Ovary (tissue), 3 donors: ENCODE measurements at regions not wholly inside any gene's neighbourhood (a gene's known extent, or its start where the extent isn't known, plus 50 kb on each side); places are given as distances from the start of the nearest gene placed in this dataset.

Source experiments
- POLR2A ChIP-seq: fragments of 450-650 bp; IDR thresholded peaks from one replicate; pipeline ENCODE4 v1.6.1; 2017; ENCODE audit warnings: antibody characterized with exemption, mild to moderate bottlenecking, moderate library complexity
- TF ChIP-seq, protein P1 (sequence below), 3 donors: fragments of 450-650 bp in 2 of 3; fragments of 200-600 bp in 1 of 3; IDR thresholded peaks; one replicate each; pipeline versions ENCODE4 v1.5.1 to v1.8.0; 2016 to 2022; ENCODE audit warnings: antibody characterized with exemption in 3 of 3, mild to moderate bottlenecking in 1 of 3
- donor health status: DM: no; HTN: no; CAD: no.

DNA sequence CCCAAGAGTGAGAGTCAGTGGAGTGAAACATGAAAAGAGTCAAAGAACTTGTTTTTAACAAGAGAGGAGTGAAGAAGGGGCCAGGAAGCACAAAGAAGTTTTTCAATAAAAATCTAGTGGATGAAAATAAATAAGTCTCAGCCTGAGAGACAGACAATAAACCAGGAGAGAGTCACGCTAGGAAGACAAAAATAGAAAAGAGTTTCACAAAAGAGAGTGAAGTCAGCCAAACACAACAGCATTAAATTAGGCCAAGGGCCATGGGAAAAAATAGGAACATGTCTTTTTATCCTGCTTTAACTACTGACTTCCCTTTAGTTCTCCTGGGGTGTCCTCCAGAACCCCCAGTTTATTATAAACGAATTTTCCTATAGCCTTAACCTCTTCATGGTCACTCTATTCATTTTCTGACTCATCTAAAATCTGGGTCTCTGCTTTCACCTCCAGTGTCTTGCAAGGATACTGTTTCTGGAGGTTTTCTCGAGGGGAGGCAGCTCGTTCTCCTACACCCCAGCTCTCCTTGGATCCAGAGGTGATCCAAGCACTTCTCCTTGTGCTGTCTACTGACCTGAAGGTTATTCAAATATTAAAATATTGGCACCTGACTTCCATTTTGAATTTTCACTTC lies 571.5 kb upstream of the PPP2R3A start:
- TF ChIP-seq, protein P1, sequence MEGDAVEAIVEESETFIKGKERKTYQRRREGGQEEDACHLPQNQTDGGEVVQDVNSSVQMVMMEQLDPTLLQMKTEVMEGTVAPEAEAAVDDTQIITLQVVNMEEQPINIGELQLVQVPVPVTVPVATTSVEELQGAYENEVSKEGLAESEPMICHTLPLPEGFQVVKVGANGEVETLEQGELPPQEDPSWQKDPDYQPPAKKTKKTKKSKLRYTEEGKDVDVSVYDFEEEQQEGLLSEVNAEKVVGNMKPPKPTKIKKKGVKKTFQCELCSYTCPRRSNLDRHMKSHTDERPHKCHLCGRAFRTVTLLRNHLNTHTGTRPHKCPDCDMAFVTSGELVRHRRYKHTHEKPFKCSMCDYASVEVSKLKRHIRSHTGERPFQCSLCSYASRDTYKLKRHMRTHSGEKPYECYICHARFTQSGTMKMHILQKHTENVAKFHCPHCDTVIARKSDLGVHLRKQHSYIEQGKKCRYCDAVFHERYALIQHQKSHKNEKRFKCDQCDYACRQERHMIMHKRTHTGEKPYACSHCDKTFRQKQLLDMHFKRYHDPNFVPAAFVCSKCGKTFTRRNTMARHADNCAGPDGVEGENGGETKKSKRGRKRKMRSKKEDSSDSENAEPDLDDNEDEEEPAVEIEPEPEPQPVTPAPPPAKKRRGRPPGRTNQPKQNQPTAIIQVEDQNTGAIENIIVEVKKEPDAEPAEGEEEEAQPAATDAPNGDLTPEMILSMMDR (IDR thresholded peaks at IDR 0.05) = no peak
- TF ChIP-seq POLR2A = no peak
